ENCODE measurements at regions not wholly inside any gene's neighbourhood (a gene's known extent, or its start where the extent isn't known, plus 50 kb on each side); places are given as distances from the start of the nearest gene placed in this dataset.
"Not testable (repeated sequence)": the region's sequence is repeated elsewhere in the genome, so short reads cannot be mapped to it uniquely, and the experiment has no call there.

DNA sequence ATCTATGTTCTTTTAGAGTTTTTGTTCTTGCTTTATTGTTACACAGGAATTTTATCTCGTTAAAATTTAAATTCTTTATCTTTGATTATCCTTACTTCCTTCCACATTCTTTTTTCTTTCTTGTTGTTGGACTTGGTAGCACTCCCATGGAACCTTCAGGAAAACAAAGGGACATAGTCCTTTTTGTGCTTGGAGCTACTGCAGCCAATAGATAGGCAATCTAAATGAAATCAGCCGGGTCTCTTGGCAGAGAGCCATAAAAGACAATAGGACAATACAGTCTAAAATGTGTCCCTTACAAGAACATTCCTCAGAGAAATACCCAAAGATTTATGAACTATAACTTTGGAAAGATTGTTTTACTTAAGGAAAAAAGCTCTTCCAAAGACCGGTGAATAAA, 548.1 kb upstream of the C9orf72 start:
- no peak for DNase-seq

DNA sequence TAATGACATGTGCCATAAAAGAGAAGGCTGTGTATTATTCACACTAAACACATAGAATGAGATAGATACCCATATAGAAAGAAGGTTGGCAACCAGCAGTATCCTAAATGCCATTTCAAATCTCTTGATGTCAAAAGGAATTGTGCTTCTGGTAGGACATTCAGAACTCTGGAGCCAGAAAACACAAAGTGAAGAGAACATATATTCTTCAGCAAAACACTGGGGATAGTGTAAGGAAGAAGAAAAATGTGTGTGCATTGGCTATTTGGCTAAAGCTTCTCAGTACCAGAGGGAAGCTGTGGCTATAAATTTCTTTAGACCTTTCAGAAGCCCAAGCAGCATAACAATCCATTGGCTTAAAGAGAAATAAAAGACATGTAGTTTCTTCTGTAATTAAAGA, 551.6 kb upstream of the C9orf72 start:
- no peak for DNase-seq

DNA sequence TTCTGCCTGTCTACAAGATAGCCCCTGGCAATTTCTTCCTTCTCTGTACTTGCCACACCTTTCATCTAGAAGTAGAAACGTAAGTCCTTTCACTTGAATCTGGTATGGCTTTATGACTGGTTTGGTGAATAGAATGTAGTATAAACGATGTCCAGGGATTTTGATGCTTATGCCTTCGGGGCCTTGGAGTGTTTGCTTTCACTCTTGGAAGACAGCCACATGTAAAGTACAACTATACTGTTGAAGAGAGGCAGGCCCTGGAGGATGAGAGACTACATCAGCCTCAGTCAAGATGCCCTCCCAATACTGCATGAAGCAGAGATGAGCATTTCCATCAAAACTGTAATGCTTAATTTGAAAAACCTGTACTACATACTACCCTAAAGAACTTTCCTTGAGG, 553.8 kb upstream of the C9orf72 start:
- DNase-seq, result no peak

GRCh38 chr9:28134446-28134976, 561.2 kb upstream of the C9orf72 start:
- DNase-seq, result no peak

- no peak for DNase-seq
Observed at GRCh38 chr9:28135549-28135948, 562.3 kb upstream of the C9orf72 start.

DNA sequence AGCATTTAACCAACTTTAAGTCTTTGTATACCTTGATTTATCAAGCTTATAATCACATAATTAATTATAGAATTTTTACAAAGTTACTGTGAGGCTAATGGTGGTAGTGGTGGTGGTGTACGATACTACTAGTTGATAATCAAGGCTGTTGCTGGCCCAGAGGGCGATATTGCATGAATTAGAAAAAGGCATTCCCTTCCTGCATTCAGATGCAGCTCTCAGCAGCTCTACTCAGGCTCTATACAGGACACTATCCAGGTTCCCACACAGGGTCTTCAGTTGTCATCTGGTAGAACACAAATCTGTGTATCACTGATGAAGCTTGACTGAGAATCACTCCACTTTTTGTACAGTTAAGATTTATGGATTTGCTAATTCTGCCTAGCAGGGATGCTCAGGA, 562.8 kb upstream of the C9orf72 start:
- DNase-seq, result no peak

DNA sequence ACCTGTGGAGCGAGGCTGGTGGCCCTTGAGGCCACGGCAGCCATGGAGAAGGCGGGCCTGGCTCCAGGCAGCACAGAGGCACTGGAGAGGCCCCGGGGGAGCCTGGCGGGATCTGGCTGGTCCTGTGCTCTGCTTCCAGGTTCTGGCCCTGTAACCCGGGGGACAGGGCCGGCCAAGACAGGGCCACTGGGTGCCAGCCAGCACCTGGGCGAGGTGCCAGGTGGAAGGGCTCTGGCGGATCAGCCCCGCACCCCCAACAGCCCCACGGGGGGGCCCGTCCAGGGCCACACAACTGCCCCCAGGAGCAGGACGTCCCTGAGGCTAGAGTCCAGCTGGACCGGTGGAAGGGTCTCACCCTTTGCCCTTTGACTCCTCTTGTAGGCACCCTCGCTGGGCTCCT, 574.1 kb upstream of the C9orf72 start:
- not testable (repeated sequence) for DNase-seq

DNA sequence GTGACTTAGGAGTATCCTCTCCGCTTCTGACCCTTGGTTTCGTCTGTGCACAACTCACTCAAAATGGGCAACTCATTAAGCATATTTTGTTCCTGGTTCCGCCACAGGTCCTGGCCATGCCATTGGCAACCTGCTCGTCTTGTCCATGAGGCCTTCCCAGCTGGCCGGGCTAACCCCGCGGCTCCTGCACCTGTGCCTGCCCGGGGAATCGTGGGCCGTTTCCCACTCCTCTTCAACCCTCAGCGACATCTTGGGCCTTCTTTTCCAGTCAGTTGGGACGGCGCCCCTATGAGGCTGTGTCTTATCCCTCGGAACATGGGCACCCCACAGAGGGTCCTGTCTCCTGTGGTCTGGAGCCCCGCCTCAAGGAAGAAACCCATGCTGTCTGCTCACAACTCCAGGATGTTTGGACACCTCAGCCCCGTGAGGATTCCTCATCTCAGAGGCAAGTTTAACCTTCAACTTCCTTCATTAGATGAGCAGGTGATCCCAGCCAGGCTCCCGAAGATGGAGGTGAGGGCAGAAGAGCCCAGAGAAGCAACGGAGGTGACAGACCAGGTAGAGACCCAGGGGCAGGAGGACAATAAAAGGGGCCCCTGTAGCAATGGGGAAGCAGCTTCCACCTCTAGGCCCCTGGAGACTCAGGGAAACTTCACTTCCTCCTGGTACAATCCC, 574.8 kb upstream of the C9orf72 start:
- not testable (repeated sequence) for DNase-seq

- DNase-seq, result not testable (repeated sequence)
Observed at GRCh38 chr9:28149361-28150050, 576.2 kb upstream of the C9orf72 start.

DNA sequence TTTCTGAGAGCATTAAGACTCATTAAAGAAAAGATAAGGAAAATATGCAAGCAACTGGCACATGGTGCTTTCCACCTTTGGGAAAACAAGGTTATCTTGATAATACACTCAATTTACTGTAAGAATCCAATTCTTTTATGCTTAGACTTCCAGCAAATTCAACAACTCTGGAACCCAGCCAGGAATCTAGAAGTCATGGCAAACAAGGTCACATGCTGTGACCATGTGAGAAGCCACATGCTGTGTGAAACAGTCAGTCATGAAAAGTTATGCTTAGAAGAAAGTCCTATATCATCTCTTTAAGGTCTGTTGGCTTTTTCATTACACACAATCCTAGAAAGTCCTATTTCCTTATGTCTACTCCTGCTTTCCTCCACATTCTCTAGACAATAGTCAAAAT, 581.8 kb upstream of the C9orf72 start:
- no peak for DNase-seq

DNA sequence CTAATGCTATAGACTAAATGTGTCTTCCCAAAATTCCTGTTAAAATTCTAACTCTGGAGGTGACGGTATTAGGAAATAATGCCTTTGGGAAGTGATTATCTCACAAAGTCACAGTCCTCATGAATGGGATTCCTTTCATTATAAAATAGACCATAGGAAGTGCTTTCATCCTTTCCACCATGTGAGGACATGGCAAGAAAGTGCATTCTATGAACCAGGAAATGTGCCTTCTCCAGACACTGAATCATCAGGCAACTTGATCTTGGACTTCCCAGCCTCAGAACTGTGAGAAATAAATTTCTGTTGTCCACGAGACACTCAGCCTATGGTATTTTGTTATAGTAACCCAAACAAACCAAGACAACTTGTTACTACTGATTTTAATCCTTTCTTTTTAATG, 582.4 kb upstream of the C9orf72 start:
- no peak for DNase-seq

- no peak for DNase-seq
Observed at GRCh38 chr9:28158451-28158850, 585.2 kb upstream of the C9orf72 start.

GRCh38 chr9:28163619-28164018, 590.3 kb upstream of the C9orf72 start:
- DNase-seq, result no peak

- no peak for DNase-seq
Observed at GRCh38 chr9:28166179-28166578, 592.9 kb upstream of the C9orf72 start.

DNA sequence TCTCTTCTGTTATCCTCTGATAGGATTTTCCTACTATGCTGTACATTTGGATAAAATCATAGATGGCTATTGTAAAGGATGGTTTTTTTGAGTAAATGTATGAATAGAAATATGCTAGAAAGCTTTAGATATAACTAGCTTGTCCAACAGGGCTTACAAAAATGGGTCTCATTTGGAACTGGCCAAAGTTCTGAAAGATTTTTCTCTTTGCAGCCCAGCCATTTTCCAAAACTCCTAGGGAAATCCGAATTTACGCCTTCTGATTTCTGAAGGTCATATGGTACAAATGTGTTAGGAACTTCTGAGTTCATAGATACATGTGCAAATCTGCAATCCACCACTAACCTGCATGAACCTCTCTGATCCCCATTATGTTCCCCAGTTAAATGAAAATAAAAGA, 603.9 kb upstream of the C9orf72 start:
- no peak for DNase-seq

- DNase-seq, result no peak
Observed at GRCh38 chr9:28177925-28178324, 604.6 kb upstream of the C9orf72 start.

GRCh38 chr9:28179893-28180292, 606.6 kb upstream of the C9orf72 start:
- DNase-seq, result no peak

DNA sequence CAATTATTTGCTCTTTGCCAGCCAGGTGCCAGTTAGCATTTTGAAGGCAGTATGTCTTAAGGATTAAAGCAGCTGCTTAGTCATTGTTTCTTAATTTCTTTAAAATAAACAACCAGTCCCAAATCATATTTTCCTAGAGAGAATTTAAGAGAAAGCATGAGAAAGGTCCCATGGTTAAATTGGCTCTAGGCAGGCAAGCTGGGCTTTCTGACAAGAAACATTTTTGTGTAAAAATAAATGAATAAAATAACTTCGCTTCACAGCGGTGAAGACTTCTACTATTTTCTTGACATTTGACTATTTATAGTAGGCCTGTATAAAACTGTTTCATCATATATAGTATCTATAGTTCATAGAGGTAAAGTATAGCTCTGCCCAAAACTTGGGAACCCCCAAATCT, 617.7 kb upstream of the C9orf72 start:
- no peak for DNase-seq

DNA sequence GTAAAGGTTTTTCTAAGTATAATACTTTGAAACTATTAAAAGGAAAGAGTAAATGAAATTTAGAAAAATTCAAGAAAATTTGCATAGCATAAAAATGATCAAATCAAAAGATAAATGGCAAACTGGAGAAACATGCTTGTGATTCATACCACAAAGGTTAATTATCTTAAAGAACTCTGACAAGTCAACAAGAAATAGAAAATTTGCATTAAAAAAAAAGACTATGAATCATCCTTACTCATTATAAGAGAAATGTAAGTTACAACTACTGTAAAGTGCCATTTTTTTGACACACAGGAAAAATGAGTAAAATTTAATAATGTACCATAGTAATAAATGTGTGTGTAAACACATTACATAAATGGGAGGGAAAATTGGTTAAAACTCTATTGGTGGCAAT, 624.4 kb upstream of the C9orf72 start:
- DNase-seq, result no peak

DNA sequence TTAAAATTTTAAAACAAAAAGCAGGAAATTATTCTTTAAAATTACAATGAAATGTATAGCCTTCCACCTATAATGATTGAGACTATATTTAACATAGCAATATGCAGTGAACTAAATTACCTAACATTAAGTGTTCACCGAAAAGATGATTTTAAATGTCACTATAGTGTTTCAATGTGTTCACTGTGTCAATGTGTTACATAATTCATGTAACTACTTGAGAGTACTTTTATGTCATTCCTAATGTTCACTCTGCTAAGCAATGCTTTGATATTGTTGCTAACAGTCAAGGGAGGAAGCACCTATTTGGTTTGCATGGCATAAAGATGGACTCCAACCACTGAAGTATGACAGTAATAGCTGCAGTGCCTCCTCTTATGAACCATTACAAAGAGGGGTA, 629.8 kb upstream of the C9orf72 start:
- DNase-seq, result no peak

DNA sequence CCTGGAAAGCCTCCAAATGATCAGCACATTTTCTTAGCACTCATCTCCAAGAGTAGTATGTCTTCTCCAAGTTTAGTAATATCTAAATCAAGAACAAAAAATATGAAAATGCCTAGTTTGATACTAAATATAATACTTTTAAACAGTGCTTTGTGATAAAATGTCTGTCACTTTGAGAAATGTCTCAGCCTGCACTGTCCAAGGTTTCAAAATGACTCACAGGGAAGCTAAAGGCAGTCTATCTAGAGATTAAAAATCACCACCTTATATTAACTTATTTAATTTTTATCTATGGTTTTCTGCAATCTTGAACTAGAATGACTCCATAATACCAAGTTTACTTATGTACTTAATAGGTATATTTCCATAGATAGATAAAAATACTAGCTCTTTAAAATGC, 633.0 kb upstream of the C9orf72 start:
- no peak for DNase-seq

- no peak for DNase-seq
Observed at GRCh38 chr9:28207657-28208056, 634.4 kb upstream of the C9orf72 start.

DNA sequence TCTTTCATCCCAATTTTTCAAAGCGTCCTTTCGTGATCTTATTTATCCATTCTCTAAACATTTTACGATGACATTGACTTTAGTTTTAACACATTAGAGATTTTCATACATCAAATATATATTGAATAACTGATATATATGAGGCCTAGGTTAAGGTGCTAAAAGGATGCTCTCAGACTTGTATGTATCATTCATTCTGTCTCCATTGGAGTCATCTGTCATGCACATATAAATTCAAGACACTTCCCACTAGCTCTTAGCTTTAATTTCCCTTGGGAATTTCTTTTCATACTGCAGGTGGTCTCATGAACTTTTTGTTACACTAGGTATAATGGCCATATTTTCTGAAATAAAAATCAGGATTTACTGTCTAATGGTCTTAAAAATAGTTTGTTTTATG, 635.8 kb upstream of the C9orf72 start:
- DNase-seq, result no peak

DNA sequence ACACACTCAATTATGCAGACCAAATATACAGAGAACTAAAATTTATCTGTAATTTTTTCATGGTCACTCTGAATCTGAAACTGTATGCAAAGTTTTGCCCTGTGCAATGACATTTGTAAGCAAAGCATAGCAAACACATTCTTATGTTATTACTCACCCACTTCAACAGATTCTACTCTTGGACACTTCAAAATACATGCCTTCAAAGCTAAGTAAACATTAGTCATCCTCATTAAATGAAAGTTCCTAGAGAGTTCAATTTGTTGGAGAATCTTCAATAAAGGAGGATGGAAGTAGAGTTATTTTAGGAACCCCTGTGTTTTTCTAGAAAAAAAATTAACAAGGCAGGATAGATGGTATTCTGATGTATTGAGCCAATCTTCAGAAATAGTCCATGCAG, 639.7 kb upstream of the C9orf72 start:
- no peak for DNase-seq
